CD4-positive, CD25-positive, alpha-beta regulatory T cell (primary cell): ENCODE measurements at regions not wholly inside any gene's neighbourhood (a gene's known extent, or its start where the extent isn't known, plus 50 kb on each side); places are given as distances from the start of the nearest gene placed in this dataset.

ENCODE experiments used
- ATAC-seq, 2 donors: fragments of 150-1000 bp; cut with Tn5 transposase; one replicate each; pipeline ENCODE4 v1.10.0; 2021; ENCODE audit warnings: low read depth in 2 of 2, moderate number of reproducible peaks in 2 of 2, moderate library complexity in 1 of 2
- DNase-seq, 3 donors: peaks; one replicate each; pipeline versions ENCODE4 v3.0.0 to v3.0.0-alpha.2; 2012 to 2022; ENCODE audit warnings: mixed read lengths in 1 of 3
- H3K27ac ChIP-seq: one replicate; pipeline ENCODE4 v1.7.0; 2013; ENCODE audit warnings: mild to moderate bottlenecking, low read length; ENCODE audit not compliant: insufficient read depth, poor library complexity, severe bottlenecking
- H3K27me3 ChIP-seq: one replicate; pipeline ENCODE4 v1.7.0; 2013; ENCODE audit warnings: low read length; ENCODE audit not compliant: control insufficient read depth, insufficient read depth
- H3K36me3 ChIP-seq: one replicate; pipeline ENCODE4 v1.7.0; 2013; ENCODE audit warnings: mild to moderate bottlenecking, low read length, moderate library complexity; ENCODE audit not compliant: control insufficient read depth, insufficient read depth
- H3K4me1 ChIP-seq: 2 replicates; pipeline ENCODE4 v1.7.0; 2013; ENCODE audit warnings: mild to moderate bottlenecking, low read length; ENCODE audit not compliant: insufficient read depth, control insufficient read depth, poor library complexity, severe bottlenecking
- H3K4me3 ChIP-seq: one replicate; pipeline ENCODE4 v1.7.0; 2013; ENCODE audit warnings: low read depth, mild to moderate bottlenecking, low read length, moderate library complexity
- H3K9me3 ChIP-seq, 2 experiments: 1 replicate in 1 of 2; 2 replicates in 1 of 2; pipeline ENCODE4 v1.7.0; 2013; ENCODE audit warnings: low read length in 2 of 2, mild to moderate bottlenecking in 1 of 2, moderate library complexity in 1 of 2; ENCODE audit not compliant: control insufficient read depth in 2 of 2
- H3K27ac Mint-ChIP-seq, 3 donors: one replicate each; pipeline ENCODE4 v1.8.0; 2020 to 2022; ENCODE audit warnings: mild to moderate bottlenecking in 3 of 3, mixed read lengths in 3 of 3, moderate library complexity in 2 of 3
- H3K27me3 Mint-ChIP-seq: one replicate; pipeline ENCODE4 v1.8.0; 2022; ENCODE audit warnings: mild to moderate bottlenecking, mixed read lengths
- H3K36me3 Mint-ChIP-seq: one replicate; pipeline ENCODE4 v1.8.0; 2020; ENCODE audit warnings: mixed read lengths
- H3K4me1 Mint-ChIP-seq, 4 donors: one replicate each; pipeline ENCODE4 v1.8.0; 2020 to 2022; ENCODE audit warnings: mixed read lengths in 4 of 4, mild to moderate bottlenecking in 1 of 4
- H3K4me3 Mint-ChIP-seq, 4 donors: one replicate each; pipeline ENCODE4 v1.8.0; 2020 to 2022; ENCODE audit warnings: mild to moderate bottlenecking in 4 of 4, mixed read lengths in 4 of 4, moderate library complexity in 3 of 4
- H3K9me3 Mint-ChIP-seq, 7 donors: one replicate each; pipeline ENCODE4 v1.8.0; 2020 to 2022; ENCODE audit warnings: mixed read lengths in 7 of 7, mild to moderate bottlenecking in 3 of 7, moderate library complexity in 2 of 7

DNA sequence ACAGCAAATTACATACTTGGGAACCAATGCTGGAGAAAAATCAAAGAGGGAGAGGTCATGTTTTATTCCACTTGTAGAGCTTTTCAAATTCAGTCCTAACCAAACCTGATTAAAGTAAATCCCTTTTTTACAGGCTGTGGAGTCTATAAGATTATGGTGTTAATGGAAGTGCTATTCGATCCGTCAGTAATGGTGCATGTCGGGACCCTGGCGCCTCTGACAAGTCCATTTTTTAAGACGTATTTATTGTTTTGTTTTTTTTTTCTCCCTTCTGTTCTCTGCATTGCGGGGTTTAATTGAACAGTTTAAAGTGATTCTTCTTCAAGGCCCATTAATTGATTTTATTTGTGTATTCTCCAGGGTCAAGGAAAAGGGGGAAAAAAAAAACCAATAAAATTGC lies 725.9 kb downstream of the TUSC7 start:
- Histone ChIP-seq H3K27me3 (no peaks in the 10 kb centered on the region), H3K9me3 (no peaks in the 10 kb centered on the region), H3K27ac (no peak overlapping the region), H3K4me1 (no peaks in the 10 kb centered on the region), H3K4me3 (no peak overlapping the region), H3K36me3 (no peaks in the 10 kb centered on the region)
- ATAC-seq (no peak), DNase-seq (no peak)
- Mint-ChIP-seq H3K4me1 (no peaks in the 10 kb centered on the region), H3K9me3 (peaks cover 0 to 8% (median 2%) of the 10 kb centered on the region in 7 donors), H3K4me3 (no peak overlapping the region), H3K27me3 (no peaks in the 10 kb centered on the region), H3K36me3 (no peaks in the 10 kb centered on the region), H3K27ac (no peak overlapping the region)

DNA sequence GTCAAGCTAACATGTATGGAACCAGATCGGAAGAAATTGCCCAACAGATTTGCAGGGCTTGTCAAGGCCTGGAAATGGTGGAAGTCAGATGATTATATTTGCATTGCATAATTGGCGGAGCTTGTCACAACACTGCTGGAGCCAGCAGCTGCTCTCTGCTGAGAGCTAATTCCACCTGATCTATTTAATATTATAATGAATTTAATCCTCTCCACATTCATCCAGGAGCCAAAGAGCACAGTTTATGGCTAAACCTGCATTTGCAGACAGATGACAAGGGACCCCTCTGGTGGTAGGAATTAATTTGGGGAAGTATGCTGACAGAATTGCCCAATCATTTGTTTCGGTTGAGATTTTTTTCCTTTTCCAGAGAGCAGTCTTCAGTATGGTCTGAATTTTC lies 730.2 kb downstream of the TUSC7 start:
- peaks cover 0 to 7% (median 1%) of the 10 kb centered on the region in 7 donors for H3K9me3 Mint-ChIP-seq
- ATAC-seq, result no peak

DNA sequence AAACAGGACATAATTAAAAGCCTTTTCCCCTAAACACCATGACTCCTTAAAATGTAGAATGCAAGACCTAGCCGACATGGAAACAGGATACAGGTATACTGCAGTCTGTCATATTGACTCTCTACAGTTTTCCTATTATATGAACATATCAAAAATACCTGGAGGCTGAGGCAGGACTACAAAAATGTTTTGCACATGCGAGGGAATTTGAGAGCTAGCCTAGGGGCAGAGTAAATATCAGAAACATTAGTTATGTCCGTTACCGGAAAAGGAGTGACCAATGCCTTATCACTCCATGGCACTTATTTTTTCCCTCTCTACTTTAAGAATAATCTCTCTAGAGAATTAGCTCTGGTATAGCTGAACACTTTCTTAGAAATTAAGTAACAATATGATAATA lies 732.3 kb downstream of the TUSC7 start:
- no peak overlapping the region for H3K27ac Mint-ChIP-seq
- peaks cover 0 to 3% (median 0%) of the 10 kb centered on the region in 7 donors for H3K9me3 Mint-ChIP-seq
- H3K4me3 ChIP-seq, result no peak overlapping the region
- H3K4me1 ChIP-seq, result no peaks in the 10 kb centered on the region
- no peaks in the 10 kb centered on the region for H3K27me3 Mint-ChIP-seq
- no peaks in the 10 kb centered on the region for H3K9me3 ChIP-seq
- no peak overlapping the region for H3K27ac ChIP-seq
- no peaks in the 10 kb centered on the region for H3K36me3 Mint-ChIP-seq
- no peak for DNase-seq
- no peak for ATAC-seq
- H3K36me3 ChIP-seq, result no peaks in the 10 kb centered on the region
- H3K4me1 Mint-ChIP-seq, result no peaks in the 10 kb centered on the region
- H3K27me3 ChIP-seq, result no peaks in the 10 kb centered on the region
- H3K4me3 Mint-ChIP-seq, result no peak overlapping the region

More for the DNA sequence above, 730.2 kb downstream of the TUSC7 start:
- Histone ChIP-seq H3K4me1 (no peaks in the 10 kb centered on the region), H3K27ac (no peak overlapping the region), H3K9me3 (no peaks in the 10 kb centered on the region), H3K27me3 (no peaks in the 10 kb centered on the region), H3K4me3 (no peak overlapping the region), H3K36me3 (no peaks in the 10 kb centered on the region)
- no peak for DNase-seq
- Mint-ChIP-seq H3K36me3 (no peaks in the 10 kb centered on the region), H3K27ac (no peak overlapping the region), H3K27me3 (no peaks in the 10 kb centered on the region), H3K4me1 (no peaks in the 10 kb centered on the region), H3K4me3 (no peak overlapping the region)

DNA sequence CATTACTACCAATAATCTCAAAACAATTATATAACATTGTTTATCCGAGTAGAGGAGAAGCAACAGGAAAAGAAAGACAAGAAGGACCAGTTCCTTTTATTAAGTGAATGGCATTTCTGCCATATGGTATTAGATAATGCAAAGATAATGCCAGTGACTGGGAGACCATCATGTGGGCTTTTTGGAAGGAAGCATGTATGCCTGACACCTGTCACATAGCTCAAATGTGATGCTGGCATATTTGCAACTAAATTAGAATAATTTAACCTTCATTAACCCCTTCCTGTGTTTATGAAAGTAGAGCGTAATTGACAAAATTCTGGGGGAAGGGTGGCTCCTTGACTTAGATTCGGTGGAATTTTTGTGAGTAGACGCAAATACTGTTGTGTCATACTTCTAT lies 733.0 kb downstream of the TUSC7 start:
- ATAC-seq (no peak), DNase-seq (no peak)
- Histone ChIP-seq H3K36me3 (no peaks in the 10 kb centered on the region), H3K27me3 (no peaks in the 10 kb centered on the region), H3K4me3 (no peak overlapping the region), H3K9me3 (no peaks in the 10 kb centered on the region), H3K27ac (no peak overlapping the region), H3K4me1 (no peaks in the 10 kb centered on the region)
- Mint-ChIP-seq H3K27me3 (no peaks in the 10 kb centered on the region), H3K27ac (no peak overlapping the region), H3K4me3 (no peak overlapping the region), H3K36me3 (no peaks in the 10 kb centered on the region), H3K9me3 (peaks cover 0 to 3% (median 0%) of the 10 kb centered on the region in 7 donors), H3K4me1 (no peaks in the 10 kb centered on the region)

DNA sequence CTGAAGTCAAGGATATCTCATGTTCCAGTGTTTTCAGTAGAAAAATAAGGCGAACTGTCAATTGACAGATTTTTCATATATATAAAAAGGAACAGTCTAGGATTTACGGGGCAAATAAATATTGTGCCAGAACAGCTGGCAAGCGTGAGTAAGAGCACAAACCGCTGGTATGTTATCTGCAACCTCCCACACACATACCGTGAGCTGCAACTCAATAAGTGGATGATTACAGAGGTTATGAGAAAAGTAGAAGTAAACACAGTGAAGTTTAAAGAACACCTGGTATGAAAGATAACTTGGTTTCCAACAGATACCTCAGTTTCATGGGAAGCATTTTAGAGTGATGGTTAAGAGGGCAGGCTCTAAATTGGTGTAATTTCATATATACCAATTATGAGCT lies 733.4 kb downstream of the TUSC7 start:
- Mint-ChIP-seq H3K4me3 (no peak overlapping the region), H3K27ac (no peak overlapping the region), H3K4me1 (no peaks in the 10 kb centered on the region), H3K27me3 (no peaks in the 10 kb centered on the region), H3K36me3 (no peaks in the 10 kb centered on the region), H3K9me3 (peaks cover 0 to 3% (median 0%) of the 10 kb centered on the region in 7 donors)
- DNase-seq (no peak), ATAC-seq (no peak)
- Histone ChIP-seq H3K4me1 (no peaks in the 10 kb centered on the region), H3K4me3 (no peak overlapping the region), H3K9me3 (no peaks in the 10 kb centered on the region), H3K36me3 (no peaks in the 10 kb centered on the region), H3K27me3 (no peaks in the 10 kb centered on the region), H3K27ac (no peak overlapping the region)

DNA sequence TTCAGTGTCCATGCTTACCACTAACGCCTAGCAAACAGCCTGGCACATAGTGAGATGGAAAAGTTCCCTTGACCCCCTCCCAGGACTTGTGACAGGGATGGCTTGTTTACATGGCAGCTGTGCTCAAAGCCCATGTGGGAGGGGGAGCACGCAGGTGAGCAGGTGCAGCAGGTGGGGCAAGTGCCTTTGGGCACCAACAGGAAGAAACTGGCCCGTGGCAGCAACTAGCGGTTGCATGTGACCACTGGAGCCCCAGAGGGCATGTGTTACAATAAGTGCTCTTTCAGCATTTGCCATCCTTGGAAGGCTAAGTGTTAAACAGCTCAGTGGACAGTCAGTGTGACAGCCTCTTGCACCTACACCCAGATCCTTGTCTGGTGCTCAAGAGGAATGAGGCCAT lies 734.6 kb downstream of the TUSC7 start:
- Mint-ChIP-seq H3K4me1 (no peaks in the 10 kb centered on the region), H3K27me3 (no peaks in the 10 kb centered on the region), H3K36me3 (no peaks in the 10 kb centered on the region), H3K4me3 (no peak overlapping the region), H3K27ac (no peak overlapping the region), H3K9me3 (peaks cover 0 to 4% (median 0%) of the 10 kb centered on the region in 7 donors)
- no peak for ATAC-seq
- no peak overlapping the region for H3K4me3 ChIP-seq
- H3K27me3 ChIP-seq, result no peaks in the 10 kb centered on the region
- H3K4me1 ChIP-seq, result no peaks in the 10 kb centered on the region
- DNase-seq, result no peak
- no peaks in the 10 kb centered on the region for H3K9me3 ChIP-seq
- no peak overlapping the region for H3K27ac ChIP-seq
- H3K36me3 ChIP-seq, result no peaks in the 10 kb centered on the region

DNA sequence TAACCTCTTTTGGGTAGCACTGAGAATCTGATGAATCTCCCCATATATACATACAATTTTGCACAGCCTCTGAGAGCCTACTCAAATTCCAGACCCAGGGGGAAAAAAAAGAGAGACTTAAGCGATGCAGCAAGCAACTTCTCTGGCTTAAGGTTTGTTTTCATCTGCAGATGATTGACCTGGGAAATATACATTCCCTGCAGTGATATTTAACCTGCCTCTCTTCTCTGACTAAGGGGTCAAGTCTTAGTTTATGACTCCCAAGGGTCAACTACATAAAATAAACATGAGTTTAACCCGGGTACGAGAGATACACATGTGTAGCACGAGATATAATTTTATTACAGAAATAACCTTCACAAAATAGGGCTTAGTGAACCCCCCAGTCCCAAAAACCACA lies 737.8 kb downstream of the TUSC7 start:
- no peaks in the 10 kb centered on the region for H3K27me3 ChIP-seq
- no peaks in the 10 kb centered on the region for H3K36me3 ChIP-seq
- H3K4me1 ChIP-seq, result no peaks in the 10 kb centered on the region
- Mint-ChIP-seq H3K27ac (no peak overlapping the region), H3K9me3 (peaks cover 0 to 4% (median 2%) of the 10 kb centered on the region in 7 donors), H3K4me1 (no peaks in the 10 kb centered on the region), H3K4me3 (no peak overlapping the region), H3K27me3 (no peaks in the 10 kb centered on the region), H3K36me3 (no peaks in the 10 kb centered on the region)
- ATAC-seq, result no peak
- DNase-seq, result no peak
- no peak overlapping the region for H3K4me3 ChIP-seq
- no peak overlapping the region for H3K27ac ChIP-seq
- H3K9me3 ChIP-seq, result no peaks in the 10 kb centered on the region

DNA sequence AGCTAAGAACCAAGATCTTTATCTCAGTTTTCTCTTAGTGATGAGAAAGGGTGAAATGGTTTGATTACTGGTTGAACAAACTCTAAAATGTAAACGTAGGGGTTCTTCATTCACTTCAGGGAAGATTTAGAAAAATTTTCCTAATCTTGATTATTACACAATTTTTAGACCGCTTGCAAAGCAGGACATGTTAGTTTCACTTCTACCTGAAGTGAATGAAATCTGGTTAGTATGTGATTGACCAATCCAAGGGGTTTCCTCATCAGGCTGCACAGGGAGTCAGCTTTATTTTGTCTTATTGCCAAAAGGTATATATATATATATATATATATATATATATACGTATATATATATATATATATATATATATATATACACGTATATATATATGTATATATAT lies 740.4 kb downstream of the TUSC7 start:
- H3K36me3 ChIP-seq, result no peaks in the 10 kb centered on the region
- Mint-ChIP-seq H3K4me3 (no peak overlapping the region), H3K9me3 (peaks cover 0 to 4% (median 2%) of the 10 kb centered on the region in 7 donors), H3K27ac (no peak overlapping the region), H3K4me1 (no peaks in the 10 kb centered on the region), H3K27me3 (no peaks in the 10 kb centered on the region), H3K36me3 (no peaks in the 10 kb centered on the region)
- H3K4me3 ChIP-seq, result no peak overlapping the region
- DNase-seq (no peak), ATAC-seq (no peak)
- no peak overlapping the region for H3K27ac ChIP-seq
- no peaks in the 10 kb centered on the region for H3K27me3 ChIP-seq
- H3K9me3 ChIP-seq, result no peaks in the 10 kb centered on the region
- H3K4me1 ChIP-seq, result no peaks in the 10 kb centered on the region
